ENCODE measurements at regions not wholly inside any gene's neighbourhood (a gene's known extent, or its start where the extent isn't known, plus 50 kb on each side); places are given as distances from the start of the nearest gene placed in this dataset.
A peak's percentile ranks its signal among the peaks of the same experiment; 100 is the strongest.

DNA sequence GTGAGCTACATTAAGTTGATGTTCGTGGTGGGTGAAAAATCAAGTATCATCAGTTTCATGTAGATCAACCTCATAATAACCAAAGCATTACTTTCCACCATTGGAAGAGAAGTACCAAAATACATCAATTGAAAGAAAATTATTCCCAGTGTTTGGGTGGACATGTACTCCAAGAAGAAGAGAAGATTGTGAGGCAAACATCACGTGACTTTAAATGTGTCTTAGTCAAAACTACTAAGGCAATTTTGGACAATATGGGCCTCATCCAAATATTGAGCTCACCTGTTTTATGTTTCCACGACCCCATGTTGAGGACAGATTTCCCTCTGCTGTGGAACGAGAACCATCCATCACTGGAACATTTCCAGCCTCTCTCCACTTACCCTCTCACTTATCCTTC is 303.0 kb upstream of the LMCD1 start:
- DNase-seq (ENCODE audit: low read depth): no peak
- TF ChIP-seq, protein P1, sequence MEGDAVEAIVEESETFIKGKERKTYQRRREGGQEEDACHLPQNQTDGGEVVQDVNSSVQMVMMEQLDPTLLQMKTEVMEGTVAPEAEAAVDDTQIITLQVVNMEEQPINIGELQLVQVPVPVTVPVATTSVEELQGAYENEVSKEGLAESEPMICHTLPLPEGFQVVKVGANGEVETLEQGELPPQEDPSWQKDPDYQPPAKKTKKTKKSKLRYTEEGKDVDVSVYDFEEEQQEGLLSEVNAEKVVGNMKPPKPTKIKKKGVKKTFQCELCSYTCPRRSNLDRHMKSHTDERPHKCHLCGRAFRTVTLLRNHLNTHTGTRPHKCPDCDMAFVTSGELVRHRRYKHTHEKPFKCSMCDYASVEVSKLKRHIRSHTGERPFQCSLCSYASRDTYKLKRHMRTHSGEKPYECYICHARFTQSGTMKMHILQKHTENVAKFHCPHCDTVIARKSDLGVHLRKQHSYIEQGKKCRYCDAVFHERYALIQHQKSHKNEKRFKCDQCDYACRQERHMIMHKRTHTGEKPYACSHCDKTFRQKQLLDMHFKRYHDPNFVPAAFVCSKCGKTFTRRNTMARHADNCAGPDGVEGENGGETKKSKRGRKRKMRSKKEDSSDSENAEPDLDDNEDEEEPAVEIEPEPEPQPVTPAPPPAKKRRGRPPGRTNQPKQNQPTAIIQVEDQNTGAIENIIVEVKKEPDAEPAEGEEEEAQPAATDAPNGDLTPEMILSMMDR (conservative IDR thresholded peaks at IDR 0.05; ENCODE audit: low read depth, low read length): no peak

DNA sequence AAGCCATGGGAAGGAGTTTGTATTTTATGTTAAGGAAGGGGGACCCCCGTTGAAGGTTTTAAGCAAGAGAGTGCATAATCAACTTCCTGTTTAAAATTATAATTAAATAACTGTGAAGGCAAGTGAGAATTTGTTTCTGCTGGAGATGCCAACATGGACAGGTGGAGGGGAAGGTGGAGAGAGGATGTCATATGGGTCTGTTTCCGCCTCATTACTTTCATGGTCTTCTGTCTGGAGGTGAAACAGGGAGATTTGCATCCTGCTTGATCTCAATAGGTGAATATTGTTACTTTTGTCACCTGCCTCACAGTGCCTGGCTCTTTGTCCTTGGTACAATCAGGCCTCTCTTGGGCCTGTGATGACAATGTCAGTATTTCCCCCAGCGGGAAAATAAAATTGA is 300.6 kb upstream of the LMCD1 start:
- H3K4me3 ChIP-seq (ENCODE audit: low read depth, low read length): no peak overlapping the region
- TF ChIP-seq, protein P1 (conservative IDR thresholded peaks at IDR 0.05; ENCODE audit: low read depth, low read length): no peak
- no peak for DNase-seq (ENCODE audit: low read depth)

More for the DNA sequence above, 303.0 kb upstream of the LMCD1 start:
- no peak overlapping the region for H3K4me3 ChIP-seq (ENCODE audit: low read depth, low read length)

DNA sequence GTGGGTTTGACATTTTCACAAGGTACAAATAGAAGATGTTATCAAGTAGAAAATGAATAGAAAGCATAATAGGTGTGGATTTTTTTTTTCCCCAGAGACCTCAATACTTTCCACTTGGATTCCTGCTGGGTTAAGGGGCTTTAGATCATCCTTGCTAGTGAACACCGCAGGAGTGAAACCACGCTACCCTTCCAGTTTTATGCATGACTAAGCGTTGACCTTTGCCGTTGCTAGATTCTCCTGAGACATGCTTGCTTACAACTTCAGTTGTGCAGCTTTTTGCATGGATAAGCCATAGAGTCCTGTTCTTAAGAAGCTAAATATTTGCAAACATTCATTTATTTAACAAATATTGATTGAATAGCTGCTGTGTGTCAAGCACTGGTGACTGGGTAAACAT is 299.7 kb upstream of the LMCD1 start:
- no peak overlapping the region for H3K4me3 ChIP-seq (ENCODE audit: low read depth, low read length)
- TF ChIP-seq, protein P1 (conservative IDR thresholded peaks at IDR 0.05; ENCODE audit: low read depth, low read length): no peak
- DNase-seq (ENCODE audit: low read depth): peak; percentile 61

DNA sequence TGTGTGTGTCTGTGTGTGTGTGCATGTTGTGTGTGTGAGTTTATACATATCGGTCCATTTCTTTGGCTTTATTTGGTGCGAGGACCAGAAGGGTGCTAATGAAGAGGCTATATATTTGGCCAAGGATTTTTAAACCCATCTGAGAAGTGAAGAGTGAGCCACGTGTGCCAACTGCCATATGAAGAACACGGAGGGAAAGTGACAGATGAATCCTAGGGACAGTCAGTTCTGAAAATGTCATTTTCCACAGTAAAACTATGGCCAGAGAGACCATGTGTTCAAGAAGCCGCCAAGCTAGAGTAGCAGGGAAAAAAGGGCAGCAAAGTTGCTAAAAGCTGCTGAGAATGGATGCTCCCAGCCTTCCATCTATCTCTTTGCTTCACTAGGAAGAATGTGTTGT is 297.3 kb upstream of the LMCD1 start:
- no peak for DNase-seq (ENCODE audit: low read depth)
- no peak overlapping the region for H3K4me3 ChIP-seq (ENCODE audit: low read depth, low read length)
- TF ChIP-seq, protein P1 (conservative IDR thresholded peaks at IDR 0.05; ENCODE audit: low read depth, low read length): no peak

DNA sequence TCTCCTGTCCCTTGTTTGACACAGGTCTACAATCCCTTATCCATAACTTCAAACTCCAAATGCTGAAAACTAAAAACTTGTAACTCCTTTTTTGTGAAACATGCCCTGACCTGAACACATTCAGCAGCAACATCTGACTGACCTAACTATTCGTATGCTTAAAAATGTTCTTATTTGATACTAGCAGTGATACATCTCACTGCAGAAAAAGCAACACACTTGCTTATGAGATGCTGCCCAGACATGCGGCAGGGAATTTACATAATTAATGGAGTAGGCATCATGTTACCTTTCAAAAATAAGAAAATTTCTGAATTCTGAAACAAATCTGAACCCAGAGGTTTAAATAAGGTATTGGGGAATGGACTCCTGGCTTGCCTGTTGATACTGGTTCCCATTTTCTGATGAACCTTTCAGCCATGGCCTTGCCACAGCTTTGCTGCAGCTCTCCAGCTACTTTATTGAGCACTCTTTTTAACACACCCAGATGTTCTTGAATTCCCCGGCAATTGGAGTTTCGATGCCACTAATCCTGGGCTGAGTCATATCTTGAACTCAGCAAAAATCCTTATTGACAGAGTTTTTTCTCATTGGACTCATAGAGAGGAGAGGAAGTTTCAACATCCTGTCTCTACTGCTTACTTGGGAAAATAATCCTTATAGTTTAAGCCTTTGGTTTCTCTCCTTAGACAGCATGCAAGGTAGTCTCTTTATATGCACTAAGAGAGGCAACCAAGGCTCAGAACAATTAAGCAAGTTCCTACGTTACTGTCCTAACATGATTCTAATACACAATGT is 296.6 kb upstream of the LMCD1 start:
- TF ChIP-seq, protein P1 (conservative IDR thresholded peaks at IDR 0.05; ENCODE audit: low read depth, low read length): no peak
- peak; percentile 29 for DNase-seq (ENCODE audit: low read depth)
- H3K4me3 ChIP-seq (ENCODE audit: low read depth, low read length): no peak overlapping the region

DNA sequence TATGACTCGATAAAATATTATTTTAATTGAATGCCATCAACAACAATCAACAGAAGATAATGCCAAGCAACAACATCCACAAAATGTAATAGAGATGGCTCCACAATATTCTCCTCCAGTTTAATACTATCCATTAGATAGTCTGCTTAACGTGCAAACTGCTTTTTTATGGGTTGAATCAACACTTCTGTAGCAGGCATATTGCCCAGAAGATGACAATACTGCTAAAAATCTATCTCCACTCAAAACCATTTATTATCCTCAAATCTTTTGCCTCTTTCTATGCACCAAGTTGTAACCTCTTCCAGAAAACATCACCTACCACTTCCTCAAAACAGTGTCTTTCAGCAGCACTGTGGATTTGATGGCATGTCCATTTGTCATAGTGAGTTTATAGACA is 295.7 kb upstream of the LMCD1 start:
- H3K4me3 ChIP-seq (ENCODE audit: low read depth, low read length): no peak overlapping the region
- TF ChIP-seq, protein P1 (conservative IDR thresholded peaks at IDR 0.05; ENCODE audit: low read depth, low read length): no peak
- DNase-seq (ENCODE audit: low read depth): no peak

Data from choroid plexus epithelial cell (primary cell).